Keratinocyte (primary cell): ENCODE measurements at regions not wholly inside any gene's neighbourhood (a gene's known extent, or its start where the extent isn't known, plus 50 kb on each side); places are given as distances from the start of the nearest gene placed in this dataset.

Source experiments
- CTCF ChIP-seq, 3 experiments: IDR thresholded peaks in 1 of 3; conservative IDR thresholded peaks in 1 of 3; optimal IDR thresholded peaks in 1 of 3; 2 replicates in 2 of 3; 3 replicates in 1 of 3; pipeline versions ENCODE3 to v1.5.1; 2011; ENCODE audit warnings: low read length in 3 of 3, mild to moderate bottlenecking in 3 of 3, moderate library complexity in 2 of 3, control low read depth in 1 of 3, inconsistent platforms in 1 of 3; ENCODE audit not compliant: insufficient read depth in 2 of 3; ENCODE audit errors: extremely low read depth in 1 of 3
- EZH2 ChIP-seq: IDR thresholded peaks from one replicate; pipeline ENCODE4 v1.6.1; 2012; ENCODE audit warnings: inconsistent platforms, mild to moderate bottlenecking, low read length, moderate library complexity

- TF ChIP-seq CTCF (optimal IDR thresholded peaks at IDR 0.05 in 1 of 3, IDR thresholded peaks at IDR 0.05 in 1 of 3, conservative IDR thresholded peaks at IDR 0.05 in 1 of 3; ENCODE audit: extremely low read depth in 1 of 3, insufficient read depth in 2 of 3, low read length in 3 of 3) (no peak), EZH2 (no peak)
These were observed 125.9 kb upstream of the HS3ST3A1 start for GRCh38 chr17:13727441-13728171.
